Breast epithelium (tissue), 3 donors: ENCODE measurements at regions not wholly inside any gene's neighbourhood (a gene's known extent, or its start where the extent isn't known, plus 50 kb on each side); places are given as distances from the start of the nearest gene placed in this dataset.

Source experiments
- CTCF ChIP-seq, 3 donors: fragments of 450-650 bp; IDR thresholded peaks; one replicate each; pipeline ENCODE4 v1.5.1; 2016 to 2017; ENCODE audit warnings: antibody characterized with exemption in 3 of 3, mild to moderate bottlenecking in 3 of 3, moderate library complexity in 3 of 3
- POLR2AphosphoS5 ChIP-seq, 3 donors: sonication (generic); formaldehyde crosslinking; IDR thresholded peaks; one replicate each; pipeline ENCODE4 v1.6.1; 2017; ENCODE audit warnings: antibody characterized with exemption in 3 of 3

GRCh38 chr6:164692772-164693510, 616.5 kb downstream of the C6orf118 start:
- TF ChIP-seq CTCF (IDR thresholded peaks at IDR 0.05) (no peak), POLR2AphosphoS5 (IDR thresholded peaks at IDR 0.05) (no peak)
